ENCODE measurements at regions not wholly inside any gene's neighbourhood (a gene's known extent, or its start where the extent isn't known, plus 50 kb on each side); places are given as distances from the start of the nearest gene placed in this dataset.

DNA sequence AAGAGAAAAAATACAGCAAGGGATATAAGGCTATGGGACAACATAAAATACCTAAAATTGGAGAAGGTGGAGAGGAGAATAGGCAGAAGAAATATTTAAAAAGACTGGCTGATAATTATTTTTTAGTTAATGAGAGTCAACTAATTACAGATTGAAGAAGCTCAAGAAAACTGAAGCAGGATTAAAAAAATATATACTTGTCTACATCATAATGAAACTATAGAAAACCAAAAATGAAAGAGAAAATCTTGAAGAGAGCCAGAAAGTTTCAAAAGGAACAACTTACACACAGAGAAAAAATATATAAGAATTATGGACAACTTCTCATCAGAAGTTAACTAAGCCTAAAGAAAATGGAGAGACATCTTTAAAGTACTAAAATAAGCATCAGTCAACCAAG, 62.9 kb upstream of the APCDD1 start:
- Mint-ChIP-seq H3K27ac (no peak overlapping the region), H3K4me3 (no peak overlapping the region), H3K36me3 (ENCODE audit: insufficient read depth in 1 of 3, low read depth in 3 of 3) (no peaks in the 10 kb centered on the region; a peak in 1 of 7 replicates), H3K4me1 (no peaks in the 10 kb centered on the region; a peak in 1 of 4 replicates), H3K9me3 (peaks cover 0 to 2% of the 10 kb centered on the region in 2 experiments; a peak in 3 of 5 replicates), H3K27me3 (ENCODE audit: low read depth) (peaks cover 10% of the 10 kb centered on the region)
- no peak overlapping the region for H2AK5ac ChIP-seq (ENCODE audit: insufficient read length, low read length)
- no peak overlapping the region for H3K56ac ChIP-seq (ENCODE audit: insufficient read length, low read depth, low read length)
- TF ChIP-seq, protein P1, sequence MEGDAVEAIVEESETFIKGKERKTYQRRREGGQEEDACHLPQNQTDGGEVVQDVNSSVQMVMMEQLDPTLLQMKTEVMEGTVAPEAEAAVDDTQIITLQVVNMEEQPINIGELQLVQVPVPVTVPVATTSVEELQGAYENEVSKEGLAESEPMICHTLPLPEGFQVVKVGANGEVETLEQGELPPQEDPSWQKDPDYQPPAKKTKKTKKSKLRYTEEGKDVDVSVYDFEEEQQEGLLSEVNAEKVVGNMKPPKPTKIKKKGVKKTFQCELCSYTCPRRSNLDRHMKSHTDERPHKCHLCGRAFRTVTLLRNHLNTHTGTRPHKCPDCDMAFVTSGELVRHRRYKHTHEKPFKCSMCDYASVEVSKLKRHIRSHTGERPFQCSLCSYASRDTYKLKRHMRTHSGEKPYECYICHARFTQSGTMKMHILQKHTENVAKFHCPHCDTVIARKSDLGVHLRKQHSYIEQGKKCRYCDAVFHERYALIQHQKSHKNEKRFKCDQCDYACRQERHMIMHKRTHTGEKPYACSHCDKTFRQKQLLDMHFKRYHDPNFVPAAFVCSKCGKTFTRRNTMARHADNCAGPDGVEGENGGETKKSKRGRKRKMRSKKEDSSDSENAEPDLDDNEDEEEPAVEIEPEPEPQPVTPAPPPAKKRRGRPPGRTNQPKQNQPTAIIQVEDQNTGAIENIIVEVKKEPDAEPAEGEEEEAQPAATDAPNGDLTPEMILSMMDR (conservative IDR thresholded peaks at IDR 0.05): no peak
- no peaks in the 10 kb centered on the region for H4K20me1 ChIP-seq (ENCODE audit: control insufficient read depth, insufficient read depth, insufficient read length)
- H3K4ac ChIP-seq (ENCODE audit: low read depth, low read length): no peak overlapping the region
- H3K9me3 ChIP-seq (ENCODE audit: control insufficient read depth, low read depth, low read length): no peaks in the 10 kb centered on the region
- no peak overlapping the region for H2BK5ac ChIP-seq (ENCODE audit: insufficient read length, low read length)
- no peak overlapping the region for H2AFZ ChIP-seq (ENCODE audit: low read length)
- H3K4me1 ChIP-seq (ENCODE audit: insufficient read depth, low read length): no peaks in the 10 kb centered on the region
- DNase-seq: no peak
- no peak overlapping the region for H3K14ac ChIP-seq (ENCODE audit: insufficient read depth, low read length)
- H2BK120ac ChIP-seq (ENCODE audit: low read depth, low read length, poor library complexity, severe bottlenecking): no peak overlapping the region
- H4K8ac ChIP-seq (replicated peaks; ENCODE audit: insufficient read length, low read depth, low read length): no peak overlapping the region
- H2BK12ac ChIP-seq (ENCODE audit: insufficient read length, low read depth, low read length): no peak overlapping the region
- H2BK20ac ChIP-seq (ENCODE audit: low read depth, low read length, poor library complexity, severe bottlenecking): no peak overlapping the region
- H2BK15ac ChIP-seq (ENCODE audit: low read depth, low read length): no peak overlapping the region
- no peak overlapping the region for H3T11ph ChIP-seq (ENCODE audit: low read length)
- H4K5ac ChIP-seq (ENCODE audit: insufficient read length, low read depth, low read length): no peak overlapping the region
- no peaks in the 10 kb centered on the region for H3K79me1 ChIP-seq (ENCODE audit: insufficient read depth, low read depth, low read length, poor library complexity, severe bottlenecking)
- no peak overlapping the region for H3K23ac ChIP-seq (ENCODE audit: insufficient read length, low read depth, low read length)
- H3K23me2 ChIP-seq (ENCODE audit: insufficient read length, low read depth, low read length, poor library complexity, severe bottlenecking): no peaks in the 10 kb centered on the region
- no peak overlapping the region for H3K18ac ChIP-seq (ENCODE audit: insufficient read length, low read depth, low read length)
- no peak overlapping the region for H3K9ac ChIP-seq (ENCODE audit: extremely low read depth, insufficient read length, low read length)
- no peak overlapping the region for H3K27ac ChIP-seq (ENCODE audit: insufficient read length, low read depth, low read length)
- no peaks in the 10 kb centered on the region for H3K79me2 ChIP-seq (ENCODE audit: insufficient read depth, low read length)
- H4K91ac ChIP-seq (ENCODE audit: insufficient read length, low read depth, low read length): no peak overlapping the region
- H3K4me2 ChIP-seq (ENCODE audit: insufficient read depth, insufficient read length, low read length): no peak overlapping the region
- no peaks in the 10 kb centered on the region; the same call in 1 of the 2 replicates for H3K27me3 ChIP-seq (ENCODE audit: insufficient read depth, low read length)

Measured in H9 (cell line).